ENCODE measurements at regions not wholly inside any gene's neighbourhood (a gene's known extent, or its start where the extent isn't known, plus 50 kb on each side); places are given as distances from the start of the nearest gene placed in this dataset.

DNA sequence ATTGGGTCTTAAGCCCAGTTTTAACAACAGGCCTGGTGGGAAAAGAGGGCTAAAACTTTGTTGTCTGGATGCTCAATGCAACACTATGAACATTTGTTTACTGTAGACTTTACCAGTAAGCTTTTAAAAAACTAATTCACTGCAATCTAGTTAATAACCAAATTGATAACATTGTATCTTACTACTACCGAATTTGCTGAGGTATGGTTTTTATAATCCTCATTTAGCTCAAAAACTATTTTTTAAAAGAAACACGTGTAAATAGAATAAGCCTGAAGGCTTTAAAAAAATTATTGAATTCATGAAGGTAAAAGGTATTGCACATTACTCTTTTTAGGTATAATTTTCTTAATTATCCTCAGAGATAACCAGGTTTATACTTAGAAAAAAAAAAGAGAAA, 500.6 kb downstream of the RWDD3 start:
- TF ChIP-seq, protein P1, sequence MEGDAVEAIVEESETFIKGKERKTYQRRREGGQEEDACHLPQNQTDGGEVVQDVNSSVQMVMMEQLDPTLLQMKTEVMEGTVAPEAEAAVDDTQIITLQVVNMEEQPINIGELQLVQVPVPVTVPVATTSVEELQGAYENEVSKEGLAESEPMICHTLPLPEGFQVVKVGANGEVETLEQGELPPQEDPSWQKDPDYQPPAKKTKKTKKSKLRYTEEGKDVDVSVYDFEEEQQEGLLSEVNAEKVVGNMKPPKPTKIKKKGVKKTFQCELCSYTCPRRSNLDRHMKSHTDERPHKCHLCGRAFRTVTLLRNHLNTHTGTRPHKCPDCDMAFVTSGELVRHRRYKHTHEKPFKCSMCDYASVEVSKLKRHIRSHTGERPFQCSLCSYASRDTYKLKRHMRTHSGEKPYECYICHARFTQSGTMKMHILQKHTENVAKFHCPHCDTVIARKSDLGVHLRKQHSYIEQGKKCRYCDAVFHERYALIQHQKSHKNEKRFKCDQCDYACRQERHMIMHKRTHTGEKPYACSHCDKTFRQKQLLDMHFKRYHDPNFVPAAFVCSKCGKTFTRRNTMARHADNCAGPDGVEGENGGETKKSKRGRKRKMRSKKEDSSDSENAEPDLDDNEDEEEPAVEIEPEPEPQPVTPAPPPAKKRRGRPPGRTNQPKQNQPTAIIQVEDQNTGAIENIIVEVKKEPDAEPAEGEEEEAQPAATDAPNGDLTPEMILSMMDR (IDR thresholded peaks at IDR 0.05), result no peak
- TF ChIP-seq POLR2A (IDR thresholded peaks at IDR 0.05), result no peak
